GM20431 (cell line): ENCODE measurements at regions not wholly inside any gene's neighbourhood (a gene's known extent, or its start where the extent isn't known, plus 50 kb on each side); places are given as distances from the start of the nearest gene placed in this dataset.
"Not testable (repeated sequence)": the region's sequence is repeated elsewhere in the genome, so short reads cannot be mapped to it uniquely, and the experiment has no call there.

Experiments used
- in situ Hi-C: fragments of 300-500 bp; cut with MseI, MboI; formaldehyde crosslinking; loops from one replicate; pipeline ENCODE4 v1.15.0; 2020; ENCODE audit warnings: low sequenced_read_pairs; ENCODE audit not compliant: unreplicated experiment

DNA sequence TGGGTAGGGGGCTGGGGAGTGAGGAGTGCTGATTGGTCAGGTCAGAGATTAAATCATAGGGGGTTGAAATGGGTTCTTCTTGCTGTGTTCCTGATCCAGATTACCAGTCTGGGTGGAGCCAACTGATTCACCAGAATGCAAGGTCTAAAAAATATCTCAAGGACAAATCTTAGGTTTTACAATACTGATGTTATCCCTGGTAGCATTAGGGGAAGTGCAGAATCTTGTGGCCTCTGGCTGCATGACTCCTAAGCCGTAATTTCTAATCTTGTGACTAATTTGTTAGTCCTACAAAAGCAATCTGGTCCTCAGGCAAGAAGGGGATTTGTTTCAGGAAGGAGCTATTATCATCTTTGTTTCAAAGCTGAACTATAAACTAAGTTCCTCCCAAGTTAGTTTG is 289.2 kb upstream of the KYNU start:
- in situ Hi-C loops: no loop called here

DNA sequence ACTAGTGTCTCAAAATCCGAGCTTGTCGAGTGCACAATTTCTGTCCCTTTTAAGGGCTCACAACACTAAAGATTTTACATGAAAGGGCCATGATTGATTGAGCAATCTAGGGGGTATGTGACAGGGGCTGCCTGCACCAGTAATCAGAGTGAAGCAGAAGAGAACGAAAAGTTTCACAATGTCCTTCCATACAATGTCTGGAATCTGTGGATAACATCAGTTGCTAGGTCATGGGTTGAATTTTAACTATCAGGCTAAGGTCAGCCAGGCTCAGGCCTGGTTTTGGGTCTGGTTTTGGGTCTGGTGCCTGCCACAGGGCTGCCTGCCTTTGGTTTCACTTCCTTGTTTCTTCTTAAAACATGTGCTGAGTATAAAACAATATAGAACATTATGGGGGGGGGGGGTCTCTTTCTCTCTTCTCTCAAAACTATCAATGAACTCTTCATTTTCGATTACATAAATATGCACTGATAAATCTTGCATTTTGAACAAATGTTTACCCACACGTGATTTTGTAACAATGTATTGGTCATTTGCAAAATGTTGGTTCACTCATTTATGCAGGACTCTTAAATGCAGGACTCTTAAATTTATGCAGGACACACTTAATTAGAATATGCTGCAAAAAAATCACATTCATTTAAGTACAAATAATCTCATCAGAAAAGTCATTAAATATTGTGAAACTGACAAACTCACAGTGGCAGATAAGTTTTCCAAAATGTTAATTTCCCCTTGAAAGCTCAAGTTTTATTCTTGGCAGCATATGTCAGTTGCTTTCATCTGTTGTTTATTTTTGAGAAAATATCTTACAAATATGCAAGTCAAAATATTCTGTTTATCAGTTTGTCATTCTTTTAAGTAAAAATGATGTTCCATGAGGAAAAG is 290.5 kb upstream of the KYNU start:
- in situ Hi-C loops: no loop called here

DNA sequence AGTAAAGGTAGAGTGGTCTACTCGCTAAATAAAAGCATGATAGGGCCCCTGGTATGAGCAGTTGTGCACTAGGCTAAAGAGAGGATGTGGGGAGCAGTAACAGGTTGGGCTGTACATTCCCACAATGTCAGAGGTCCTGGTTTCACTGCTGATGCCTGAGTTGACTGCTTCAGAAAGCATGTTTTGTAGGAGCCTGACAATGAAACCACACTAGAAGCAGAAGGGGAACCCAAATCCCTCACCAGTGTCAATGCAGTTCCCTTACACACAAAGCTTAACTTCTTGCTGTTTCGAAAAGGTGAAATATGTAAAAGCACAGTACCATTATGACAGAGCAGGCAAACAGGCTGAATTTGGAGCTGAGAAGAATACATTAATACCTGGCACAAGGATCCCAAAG is 291.7 kb upstream of the KYNU start:
- in situ Hi-C loops: no loop called here

DNA sequence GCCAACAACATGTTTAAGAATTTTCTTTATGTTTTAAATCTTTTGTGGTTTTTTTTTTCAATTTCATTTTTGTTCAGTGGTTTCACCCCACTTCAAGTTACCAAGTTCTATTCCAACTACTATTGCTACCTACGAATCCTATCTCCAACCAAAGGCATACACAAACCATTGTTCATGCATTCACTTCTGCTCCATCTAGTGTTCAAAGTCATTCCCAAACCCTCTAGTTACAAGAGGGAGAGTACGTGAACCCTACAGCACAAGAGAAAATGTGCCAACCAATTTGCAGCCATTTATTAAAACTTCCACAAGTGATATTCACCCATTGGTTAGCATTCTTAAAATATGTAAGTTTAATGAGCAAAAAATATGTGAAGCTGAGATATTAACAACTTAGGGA is 295.1 kb upstream of the KYNU start:
- in situ Hi-C loops: no loop called here

DNA sequence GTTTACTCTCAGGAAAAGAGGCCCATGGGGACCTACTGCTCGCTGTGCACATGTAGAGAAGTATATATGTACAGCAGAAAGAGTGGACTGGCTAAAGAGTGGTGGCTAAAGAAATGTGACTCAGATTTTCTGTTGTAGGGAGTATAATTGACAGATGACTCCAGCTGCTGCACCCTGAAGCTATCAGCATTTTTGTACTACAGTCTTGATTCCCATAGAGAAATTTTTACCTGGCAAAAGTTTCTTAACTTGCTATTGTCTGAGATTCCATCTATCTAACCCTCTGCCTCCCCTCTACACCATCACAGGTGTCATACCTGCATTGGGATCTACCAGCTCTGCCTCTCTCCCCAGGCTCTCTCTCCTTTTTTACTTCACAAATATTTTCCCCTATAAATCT is 296.0 kb upstream of the KYNU start:
- in situ Hi-C loops: no loop called here

DNA sequence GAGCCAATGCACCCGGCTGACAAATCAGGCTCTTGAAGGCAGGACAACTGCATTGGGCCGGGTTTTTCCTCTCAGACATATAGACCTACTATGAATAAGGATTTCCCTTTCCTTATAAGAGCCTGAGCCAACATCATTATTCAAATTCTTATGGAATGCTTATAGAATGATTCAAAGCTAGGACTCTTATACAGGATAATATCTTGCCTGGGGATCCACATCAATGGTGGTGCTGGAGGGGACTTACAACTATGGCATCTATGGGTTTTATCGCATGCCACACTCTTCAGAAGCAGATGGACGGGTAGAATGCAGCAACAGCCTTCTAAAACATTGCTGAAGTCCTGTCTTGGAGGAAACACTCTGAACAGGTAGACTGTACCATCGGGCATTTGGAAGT is 296.8 kb upstream of the KYNU start:
- in situ Hi-C loops: no loop called here

DNA sequence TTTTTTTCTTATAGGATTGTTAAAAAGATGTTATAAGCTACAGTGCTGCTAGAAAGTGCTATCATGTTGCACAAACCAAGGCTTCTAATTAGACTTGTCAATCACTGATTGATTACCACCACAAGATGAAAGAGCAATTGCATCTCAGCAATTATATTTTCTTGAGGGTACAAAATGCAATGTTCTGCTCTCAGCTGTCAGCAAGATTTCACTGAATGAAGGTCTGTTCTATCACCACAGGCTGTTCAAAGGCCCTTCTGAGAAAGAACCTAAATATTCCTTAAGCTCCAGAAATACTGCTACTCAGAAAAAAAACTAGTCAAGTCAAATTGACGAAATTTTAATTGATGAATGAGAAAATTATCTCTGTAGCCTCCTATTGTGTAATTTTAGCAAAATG is 301.9 kb upstream of the KYNU start:
- in situ Hi-C loops: no loop called here

DNA sequence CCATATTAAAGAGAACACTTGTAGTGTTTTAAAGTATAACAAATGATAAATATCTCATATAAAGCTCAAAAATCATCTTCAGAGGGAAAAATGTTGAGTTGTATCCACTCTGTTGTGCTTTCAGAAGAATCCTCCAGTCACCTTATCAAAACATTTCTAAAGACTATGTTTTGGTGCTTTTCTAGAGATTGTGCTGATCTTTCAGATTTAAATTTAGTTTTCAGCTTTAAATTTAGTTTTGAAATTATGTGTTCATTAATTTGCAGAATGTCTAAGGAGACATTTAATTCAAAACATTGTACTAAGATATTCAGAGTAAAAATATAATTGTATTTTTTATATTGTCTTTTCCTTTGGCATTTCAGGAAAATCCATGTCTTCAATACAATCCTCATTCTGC is 303.1 kb upstream of the KYNU start:
- in situ Hi-C loops: no loop called here

DNA sequence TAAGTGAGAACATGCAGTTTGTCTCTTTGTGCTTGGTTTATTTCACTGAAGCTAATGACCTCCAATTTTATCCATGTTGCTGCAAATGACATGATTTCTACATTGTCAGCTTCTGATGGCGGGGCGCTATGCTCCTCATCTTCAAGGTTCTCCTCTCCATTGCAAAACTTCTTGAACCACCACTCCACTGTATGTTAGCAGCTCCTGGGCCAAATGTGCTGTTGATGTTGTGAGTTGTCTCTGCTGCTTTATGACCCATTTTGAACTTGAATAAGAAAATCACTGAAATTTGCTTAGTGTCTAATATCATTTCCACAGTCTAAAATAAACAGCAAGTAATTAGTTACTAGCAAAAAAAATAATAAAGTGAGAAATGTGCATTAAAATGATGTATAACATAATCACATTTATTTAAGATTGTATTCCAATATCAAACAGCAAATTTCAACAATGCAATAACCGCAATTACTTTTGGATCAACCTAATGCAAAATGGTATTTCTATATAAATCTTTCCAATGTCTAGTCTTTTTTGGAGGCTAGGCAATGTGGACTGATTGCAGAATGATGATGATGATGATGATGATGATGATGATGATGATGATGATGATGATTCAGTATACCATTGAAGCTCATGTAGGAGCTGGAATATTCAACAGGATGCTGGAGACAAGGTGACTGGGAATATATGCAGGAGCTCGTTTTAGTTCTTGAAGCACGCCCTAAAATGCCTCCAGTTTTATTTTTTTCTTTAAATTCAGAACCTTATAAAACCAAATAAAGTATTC is 304.9 kb upstream of the KYNU start:
- in situ Hi-C loops: no loop called here

DNA sequence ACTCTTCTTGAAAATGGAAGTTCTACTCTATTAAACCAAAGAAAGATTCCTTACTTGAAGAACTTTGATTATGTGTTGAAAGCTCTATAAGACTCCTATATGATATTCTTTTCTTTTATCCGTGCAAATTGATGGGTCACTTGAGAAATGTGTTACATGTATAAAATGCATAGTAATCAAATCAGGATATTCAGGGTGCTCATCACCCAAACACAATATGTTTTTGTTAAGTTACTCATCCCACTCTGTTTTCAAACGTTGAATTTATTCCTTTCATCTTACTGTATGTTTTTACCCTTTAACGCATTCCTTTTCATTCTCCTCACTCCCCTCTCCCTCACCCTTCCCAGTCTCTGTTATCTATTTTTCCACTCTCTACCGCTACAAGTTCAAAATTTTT is 305.5 kb upstream of the KYNU start:
- in situ Hi-C loops: no loop called here

DNA sequence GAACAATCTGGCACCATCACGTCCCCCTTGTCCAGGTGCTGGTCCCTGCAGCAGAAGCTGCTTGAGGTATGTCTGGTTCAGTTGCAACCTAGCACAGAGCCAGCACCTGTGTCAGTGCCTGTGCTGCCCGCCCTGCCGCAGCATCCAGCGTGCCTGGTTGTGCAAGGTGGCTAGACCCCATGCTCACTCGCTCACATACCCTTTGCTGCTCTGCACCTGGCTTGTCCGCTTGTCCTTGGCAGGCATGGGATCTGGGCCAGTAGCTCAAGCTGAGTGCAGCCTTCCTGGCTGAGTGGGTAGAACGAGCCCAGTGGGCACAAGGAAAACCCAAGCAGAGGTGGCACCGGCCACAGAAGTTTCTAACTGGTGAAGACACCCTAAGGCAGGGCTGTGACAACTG is 314.6 kb upstream of the KYNU start:
- in situ Hi-C loops: no loop called here

DNA sequence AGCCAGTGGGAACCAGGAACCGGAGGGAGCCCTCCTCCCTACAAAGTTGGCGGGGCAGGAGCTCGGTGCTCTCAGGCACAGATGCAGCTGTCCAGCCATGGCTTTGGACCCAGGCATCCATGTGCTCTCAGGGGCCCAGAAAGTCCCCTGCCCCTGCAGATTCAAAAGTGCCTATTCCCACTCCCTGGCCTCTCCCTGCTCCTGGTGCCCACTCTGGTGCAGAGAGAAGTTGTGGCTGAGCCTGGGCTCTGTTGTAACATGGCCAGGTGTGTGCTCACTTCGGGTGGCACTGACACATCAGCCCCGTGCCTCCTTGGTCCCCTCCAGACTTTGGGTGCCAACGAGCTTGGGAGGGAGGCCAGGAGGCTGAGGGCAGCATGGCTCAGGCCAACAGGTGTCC is 315.8 kb upstream of the KYNU start:
- in situ Hi-C loops: no loop called here

DNA sequence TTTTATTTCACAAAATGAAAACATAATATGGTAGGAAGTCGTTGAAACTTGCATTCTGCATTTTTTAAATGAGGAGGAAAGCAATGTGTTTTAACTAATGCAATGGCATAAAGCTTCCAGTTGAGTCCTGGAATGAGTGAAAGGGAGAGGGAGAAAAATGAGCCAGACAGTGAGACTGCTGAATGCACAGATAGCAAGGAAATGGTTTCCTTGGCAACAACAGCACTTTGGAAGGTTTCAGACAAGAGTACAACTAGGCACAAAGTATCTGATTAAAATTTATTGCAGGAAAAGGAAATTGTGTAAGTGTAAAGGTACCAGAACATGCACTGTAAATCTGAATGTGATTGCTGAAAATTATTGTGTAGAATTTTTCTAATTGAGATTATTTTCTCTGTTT is 320.1 kb upstream of the KYNU start:
- in situ Hi-C loops: no loop called here

DNA sequence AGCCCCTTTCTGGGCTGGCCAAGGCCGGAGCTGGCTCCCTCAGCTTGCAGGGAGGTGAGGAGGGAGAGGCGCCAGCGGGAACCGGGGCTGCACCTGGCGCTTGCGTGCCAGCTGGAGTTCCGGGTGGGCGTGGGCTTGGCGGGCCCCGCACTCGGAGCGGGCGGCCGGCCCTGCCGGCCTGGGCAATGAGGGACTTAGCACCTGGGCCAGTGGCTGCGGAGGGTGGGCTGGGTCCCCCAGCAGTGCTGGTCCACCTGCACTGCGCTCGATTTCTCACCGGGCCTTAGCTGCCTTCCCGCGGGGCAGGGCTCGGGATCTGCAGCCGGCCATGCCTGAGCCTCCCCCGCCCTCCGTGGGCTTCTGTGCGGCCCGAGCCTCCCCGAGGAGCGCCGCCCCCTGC is 331.5 kb upstream of the KYNU start:
- in situ Hi-C loops: not testable (repeated sequence)

DNA sequence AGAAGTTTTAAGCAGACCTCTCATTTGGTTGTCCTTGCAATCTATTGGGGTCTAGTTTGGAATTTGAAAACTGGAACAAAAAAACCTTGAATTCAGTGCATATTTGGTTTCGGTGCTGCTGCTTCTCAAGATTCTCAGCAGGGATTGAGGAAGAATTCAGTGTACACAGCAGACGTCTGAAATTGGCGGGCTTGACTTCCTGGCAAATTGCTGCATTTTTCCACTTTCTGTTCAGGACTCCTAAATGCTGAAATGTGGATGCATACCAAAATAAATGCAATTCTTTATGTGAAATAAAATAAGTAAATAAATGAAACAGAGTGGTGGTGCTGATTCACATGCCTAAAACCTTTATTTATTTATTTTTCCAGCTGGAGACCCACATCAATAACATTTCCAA is 332.4 kb upstream of the KYNU start:
- in situ Hi-C loops: no loop called here

DNA sequence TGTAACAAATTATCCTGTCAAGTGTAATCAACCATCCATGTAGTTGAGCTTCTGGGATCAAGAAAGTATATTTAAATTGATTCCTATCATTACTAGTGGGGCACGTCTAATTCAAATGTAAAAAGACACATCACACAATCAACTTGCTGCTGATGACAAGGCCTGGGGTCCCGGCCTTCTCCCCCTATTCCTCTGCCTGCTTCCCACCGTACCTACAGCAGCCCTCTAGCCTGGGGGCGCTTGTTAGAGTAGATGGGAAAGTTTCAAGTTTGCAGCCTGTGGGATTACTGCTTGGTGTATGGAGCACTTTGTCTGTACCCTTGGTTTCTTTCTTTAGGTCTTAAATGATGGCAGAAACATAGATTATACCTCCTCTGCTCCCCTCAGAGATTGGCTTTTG is 333.3 kb upstream of the KYNU start:
- in situ Hi-C loops: no loop called here

DNA sequence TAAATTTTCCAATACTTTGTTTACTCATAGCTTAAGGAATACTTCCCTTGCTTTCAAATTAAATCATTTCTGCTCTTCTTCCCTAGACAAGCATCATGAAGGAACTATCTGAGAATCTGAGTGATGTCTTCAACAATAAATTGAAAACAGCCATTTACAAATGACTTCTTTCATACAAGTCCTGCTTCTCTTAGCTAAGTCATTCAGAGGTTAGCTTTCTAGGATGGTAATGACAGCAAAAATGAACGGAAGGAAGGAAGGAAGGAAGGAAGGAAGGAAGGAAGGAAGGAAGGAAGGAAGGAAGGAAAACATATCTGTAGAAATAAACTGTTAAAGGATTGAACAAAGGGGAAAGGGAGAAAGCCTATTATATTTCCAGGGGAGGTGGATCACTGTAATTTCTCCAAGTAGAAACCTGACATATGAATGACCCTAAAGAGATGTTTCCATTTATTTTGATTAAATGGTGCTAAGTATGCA is 335.0 kb upstream of the KYNU start:
- in situ Hi-C loops: no loop called here

DNA sequence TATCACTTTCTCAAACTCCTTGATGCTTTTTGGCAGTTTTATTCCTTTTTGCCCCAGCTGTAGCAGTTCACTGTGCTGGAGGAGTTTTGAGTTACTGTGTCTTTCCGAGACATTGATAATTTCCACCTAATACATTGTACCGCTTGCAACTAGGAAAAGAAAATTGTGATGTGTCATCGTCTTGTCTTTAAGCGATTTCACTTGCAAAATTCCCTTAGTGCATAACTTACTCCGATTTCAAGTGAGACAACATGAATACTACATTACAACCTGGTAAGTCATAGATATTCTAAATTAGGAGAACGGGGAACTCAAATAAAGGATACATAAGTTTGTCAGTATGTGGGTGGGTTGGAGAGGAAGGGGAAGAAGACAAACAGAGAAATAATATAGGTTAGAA is 340.5 kb upstream of the KYNU start:
- in situ Hi-C loops: no loop called here

DNA sequence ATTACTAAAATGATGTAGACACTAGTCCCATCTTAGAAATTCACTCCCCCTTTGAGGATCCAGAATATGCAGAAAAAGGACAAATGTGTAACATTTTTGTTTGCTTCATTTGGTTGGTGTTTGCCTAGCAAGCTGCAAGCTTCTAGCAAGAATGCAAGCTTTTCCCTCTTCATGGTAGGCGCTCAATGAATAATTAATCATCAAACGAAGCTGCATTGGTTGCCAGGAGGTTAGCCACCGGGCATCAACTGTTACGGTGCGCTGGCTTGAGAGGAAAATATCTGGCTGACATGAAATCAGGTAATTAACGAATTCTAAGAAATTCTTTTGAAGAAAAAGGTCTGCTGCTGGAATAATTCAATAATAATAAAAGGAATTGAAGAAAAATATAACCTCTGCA is 341.0 kb upstream of the KYNU start:
- in situ Hi-C loops: no loop called here

DNA sequence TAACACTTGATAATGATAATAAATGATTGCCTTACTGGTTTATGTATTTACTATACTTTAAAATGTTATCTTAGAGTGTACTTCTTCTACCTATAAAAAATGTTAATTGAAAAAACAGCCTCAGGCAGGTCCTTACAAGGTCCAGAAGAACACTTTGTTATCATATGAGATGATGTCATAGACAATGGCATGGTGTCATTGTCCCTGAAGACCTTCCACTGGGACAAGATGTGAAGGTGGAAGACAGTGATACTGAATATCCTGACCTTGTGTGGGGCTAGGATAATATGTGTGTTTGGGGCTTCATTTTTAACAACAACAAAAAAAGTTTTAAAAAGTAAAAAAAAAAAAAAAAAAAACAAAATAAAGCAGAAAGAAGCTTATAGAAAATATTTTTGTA is 342.2 kb upstream of the KYNU start:
- in situ Hi-C loops: no loop called here

DNA sequence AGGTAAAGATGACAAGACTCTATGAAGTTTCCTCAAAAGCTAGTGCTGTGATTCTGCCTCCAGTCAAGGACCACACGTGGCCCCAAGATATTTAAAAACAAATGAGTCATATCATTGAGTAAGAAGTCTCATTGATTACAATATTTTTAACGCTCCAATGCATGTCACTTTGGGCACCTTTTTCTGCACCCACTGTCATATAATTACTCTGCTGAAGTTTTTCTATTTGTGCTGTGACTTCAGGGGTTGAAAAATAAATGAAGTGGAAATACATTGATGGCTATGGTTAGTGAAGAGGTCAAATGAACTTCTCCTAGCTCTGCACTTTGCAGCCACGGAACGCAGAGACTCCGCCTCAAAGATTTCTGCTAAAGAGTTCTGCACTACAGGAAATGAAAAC is 344.3 kb upstream of the KYNU start:
- in situ Hi-C loops: no loop called here
